ENCODE measurements at regions not wholly inside any gene's neighbourhood (a gene's known extent, or its start where the extent isn't known, plus 50 kb on each side); places are given as distances from the start of the nearest gene placed in this dataset.
A peak's percentile ranks its signal among the peaks of the same experiment; 100 is the strongest.
"Not testable (repeated sequence)": the region's sequence is repeated elsewhere in the genome, so short reads cannot be mapped to it uniquely, and the experiment has no call there.

DNA sequence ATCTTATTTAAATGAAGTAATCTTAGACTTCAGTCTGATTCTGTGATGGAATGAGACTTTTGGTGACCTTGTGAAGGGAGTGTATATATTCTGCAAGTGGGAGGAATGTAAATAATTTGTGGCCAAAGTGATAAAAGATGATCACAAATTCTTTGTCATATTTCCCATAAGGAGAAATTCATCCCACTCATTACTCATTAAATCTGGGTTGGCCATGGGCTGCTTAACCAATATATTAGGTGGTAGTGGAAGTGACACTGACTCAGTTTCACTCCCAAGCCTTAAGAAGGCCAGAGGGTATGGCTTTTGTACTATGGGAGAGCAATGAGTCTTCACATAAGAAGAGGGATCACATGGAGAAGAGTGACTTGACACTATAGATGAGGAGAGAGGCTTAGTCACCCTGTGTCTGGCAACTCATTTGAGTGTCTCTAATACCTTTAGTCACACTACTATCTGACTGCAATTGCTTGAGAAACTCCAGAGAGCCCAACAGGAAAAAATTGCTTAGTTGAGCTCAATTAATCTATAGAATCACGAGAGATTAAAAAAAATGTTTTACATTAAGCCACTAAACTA, 408.2 kb upstream of the PITX2 start:
- no peak for DNase-seq (ENCODE audit: low spot score)

DNA sequence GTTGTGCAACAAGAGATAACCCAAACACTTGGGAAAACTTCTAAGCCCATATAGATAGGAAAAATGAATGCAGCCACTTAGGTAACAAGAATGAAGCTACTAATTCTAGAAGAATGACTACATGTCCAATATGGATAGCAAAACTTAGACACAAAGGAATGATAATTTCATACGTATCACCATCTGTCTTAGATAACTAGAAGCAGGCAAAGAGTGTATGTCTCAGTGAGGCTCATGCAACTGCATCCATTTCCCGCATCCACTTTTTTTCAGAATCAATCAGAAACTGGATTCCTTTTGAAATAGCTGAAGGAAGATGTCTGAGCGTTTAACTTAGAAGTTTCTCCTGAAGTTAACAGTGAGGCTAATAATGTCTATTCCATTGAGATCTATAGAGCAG, 408.7 kb upstream of the PITX2 start:
- no peak for DNase-seq (ENCODE audit: low spot score)

- DNase-seq (ENCODE audit: low spot score), result no peak
These were observed 414.9 kb upstream of the PITX2 start for GRCh38 chr4:111037591-111038360.

- no peak for DNase-seq (ENCODE audit: low spot score)
These were observed 418.0 kb upstream of the PITX2 start for GRCh38 chr4:111040904-111041303.

GRCh38 chr4:111043286-111043685, 420.4 kb upstream of the PITX2 start:
- DNase-seq (ENCODE audit: low spot score), result no peak

- DNase-seq (ENCODE audit: low spot score), result peak; percentile 36
These were observed 423.1 kb upstream of the PITX2 start for GRCh38 chr4:111045992-111046391.

DNA sequence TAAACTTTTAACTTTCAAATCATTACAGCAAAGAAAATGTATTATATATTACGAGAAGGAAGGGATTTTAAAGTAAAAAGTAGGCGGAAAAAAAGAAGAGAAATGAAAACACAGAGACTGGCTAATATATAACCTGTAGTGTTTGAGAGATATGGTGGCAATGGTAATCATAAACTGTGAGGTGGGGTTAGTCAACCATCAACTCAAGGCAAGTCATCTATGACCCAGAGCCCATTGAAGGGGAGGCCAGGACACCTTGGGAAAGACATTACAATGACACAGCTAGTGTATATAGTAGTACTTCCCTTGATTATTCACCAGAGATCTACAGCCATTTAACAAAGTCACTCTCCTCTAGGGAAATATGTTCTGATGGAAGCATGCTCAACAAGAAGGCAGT, 423.9 kb upstream of the PITX2 start:
- DNase-seq (ENCODE audit: low spot score), result no peak

GRCh38 chr4:111048316-111048715, 425.4 kb upstream of the PITX2 start:
- DNase-seq (ENCODE audit: low spot score), result no peak

DNA sequence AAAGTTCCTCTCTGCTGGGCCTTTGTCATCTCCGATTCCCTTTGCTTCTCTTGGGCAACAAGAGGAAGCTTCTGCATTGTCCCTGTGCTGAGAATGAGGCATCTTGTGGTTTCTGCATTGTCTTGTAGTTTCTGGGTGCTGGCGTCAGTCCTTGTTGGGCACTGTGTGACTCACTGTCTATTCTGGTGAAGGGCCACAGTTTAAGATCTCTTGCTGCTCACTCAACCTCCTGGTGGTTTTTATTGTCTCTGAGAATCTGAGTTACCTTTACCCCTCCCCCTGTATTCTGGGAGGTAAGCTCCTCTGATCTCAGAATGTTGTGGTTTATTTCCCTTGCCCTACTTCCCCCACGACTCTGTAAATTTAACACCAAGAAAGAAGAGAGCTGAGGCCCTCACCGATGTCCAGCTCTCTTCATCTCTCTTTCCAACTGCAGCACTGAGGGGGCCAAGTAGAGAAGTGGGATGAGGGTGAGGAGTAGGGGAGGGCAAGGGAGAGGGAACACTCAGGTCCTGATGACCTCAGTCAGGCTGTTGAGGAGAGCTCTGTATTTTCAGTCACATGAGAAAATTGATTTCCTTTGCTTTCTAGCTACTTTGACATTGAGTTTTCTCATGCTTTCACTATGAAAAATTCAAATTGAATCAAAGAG, 441.6 kb upstream of the PITX2 start:
- DNase-seq (ENCODE audit: low spot score), result no peak

DNA sequence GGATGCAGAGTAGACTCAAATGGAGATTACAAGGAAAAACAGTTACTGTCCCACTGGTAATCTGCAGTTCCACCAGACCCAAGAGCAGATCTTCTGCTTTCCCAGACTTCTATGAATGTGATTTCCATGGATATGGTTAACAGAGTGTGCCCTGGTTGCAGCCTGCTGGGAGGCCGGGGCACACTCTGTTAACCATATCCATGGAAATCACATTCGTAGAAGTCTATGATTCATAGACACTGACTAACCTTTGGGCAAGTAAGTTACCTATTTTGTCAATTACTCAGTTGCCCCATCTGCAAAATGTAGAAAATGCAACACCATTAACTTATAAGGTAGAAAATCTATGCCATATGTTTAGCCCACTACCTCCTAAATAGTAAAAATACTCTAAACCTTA, 443.1 kb upstream of the PITX2 start:
- no peak for DNase-seq (ENCODE audit: low spot score)

DNA sequence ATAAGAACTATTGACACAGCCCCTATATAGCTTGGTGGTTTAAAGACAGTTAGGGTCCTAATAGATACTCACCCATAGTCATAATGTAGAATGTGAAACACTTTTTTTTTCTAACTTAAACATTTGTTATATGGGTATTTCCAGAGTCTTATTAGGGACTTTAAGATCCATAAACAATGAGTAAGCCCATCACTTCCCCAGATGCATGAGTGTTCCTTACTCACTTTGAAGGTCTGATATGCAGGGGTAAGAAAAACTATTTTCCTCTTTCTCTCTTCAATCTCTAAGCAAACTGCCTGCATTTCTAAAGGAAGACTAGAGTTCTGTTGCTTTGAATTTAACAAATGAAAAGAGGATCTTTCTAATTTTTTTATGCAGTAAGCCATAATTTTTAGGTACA, 443.6 kb upstream of the PITX2 start:
- no peak for DNase-seq (ENCODE audit: low spot score)

DNA sequence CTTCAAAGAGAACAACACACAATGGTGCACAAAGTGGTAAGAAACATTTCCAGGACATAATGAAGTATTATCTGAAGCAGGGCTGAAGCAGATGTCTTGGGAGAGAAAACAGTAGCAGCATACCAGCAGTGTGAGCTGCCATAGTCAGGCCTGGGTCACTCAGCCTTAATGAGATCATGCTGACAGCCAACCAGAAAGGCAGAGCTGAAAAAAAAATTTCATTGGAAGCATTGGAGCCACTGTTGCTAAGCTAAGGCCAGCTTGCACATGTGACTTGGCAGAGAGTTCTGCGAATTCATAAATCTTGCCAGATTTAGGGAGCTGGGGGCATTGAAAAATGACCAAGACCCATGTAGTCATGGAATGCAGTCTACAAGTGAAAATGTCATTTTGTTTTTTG, 444.0 kb upstream of the PITX2 start:
- DNase-seq (ENCODE audit: low spot score), result no peak

- DNase-seq (ENCODE audit: low spot score), result no peak
These were observed 446.0 kb upstream of the PITX2 start for GRCh38 chr4:111068883-111069282.

DNA sequence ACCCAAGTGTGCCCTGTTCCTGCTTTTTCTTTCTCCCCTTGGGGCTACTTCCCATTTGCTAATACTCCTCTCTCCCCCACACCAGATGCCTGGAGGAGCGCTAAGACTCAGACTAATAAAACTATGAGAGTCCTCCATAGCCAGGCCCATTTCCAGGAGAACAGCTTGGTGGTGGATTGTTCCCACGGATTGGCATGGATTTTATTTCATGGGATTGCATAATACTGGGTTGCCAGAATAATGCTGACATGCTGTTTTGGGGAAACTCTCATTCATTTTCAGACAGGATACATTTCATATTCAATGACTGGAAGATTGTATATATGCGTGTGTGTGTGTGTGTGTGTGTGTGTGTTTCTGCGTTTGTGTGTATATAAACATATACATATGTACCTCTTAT, 447.5 kb upstream of the PITX2 start:
- no peak for DNase-seq (ENCODE audit: low spot score)

DNA sequence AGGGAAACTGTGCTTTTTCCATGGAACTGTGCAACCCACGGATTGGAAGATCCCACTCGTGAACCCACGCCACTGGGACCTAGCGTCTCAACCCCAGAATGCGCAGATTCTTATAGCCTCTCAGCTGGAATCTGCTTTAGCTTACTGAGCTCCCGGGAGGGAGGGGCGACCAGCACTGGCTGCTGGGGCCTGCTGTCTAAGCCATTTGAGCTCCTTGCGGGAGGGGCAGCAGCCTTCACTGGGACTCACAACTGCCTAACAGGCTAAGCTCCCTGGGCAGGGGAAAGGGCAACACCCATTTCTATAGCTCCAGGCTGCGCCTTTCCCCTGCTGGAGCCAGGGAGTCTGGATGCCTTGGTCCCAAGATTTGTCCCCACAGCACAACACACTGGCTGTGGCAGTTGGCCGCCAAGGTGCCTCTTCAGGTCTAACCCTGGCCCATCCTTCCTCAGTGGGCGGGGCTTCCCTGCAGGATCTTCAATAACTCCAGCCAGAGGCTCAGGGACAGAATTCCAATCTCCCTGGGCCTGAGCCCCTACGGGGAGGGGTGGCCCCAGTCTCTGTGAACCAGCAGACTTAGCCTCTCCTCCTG, 451.7 kb upstream of the PITX2 start:
- DNase-seq (ENCODE audit: low spot score), result no peak

DNA sequence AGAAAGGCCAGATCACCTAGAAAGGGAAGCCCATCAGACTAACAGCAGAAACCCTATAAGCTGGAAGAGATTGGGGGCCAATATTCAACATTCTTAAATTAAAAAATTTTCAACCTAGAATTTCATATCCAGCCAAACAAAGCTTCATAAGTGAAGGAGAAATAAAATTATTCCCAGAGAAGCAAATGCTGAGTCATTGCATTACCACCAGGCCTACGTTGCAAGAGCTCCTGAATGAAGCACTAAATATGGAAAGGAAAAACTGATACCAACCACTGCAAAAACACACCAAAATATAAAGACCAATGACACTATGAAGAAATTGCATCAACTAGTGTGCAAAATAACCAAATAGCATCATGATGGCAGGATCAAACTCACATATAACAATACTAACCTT, 453.4 kb upstream of the PITX2 start:
- not testable (repeated sequence) for DNase-seq (ENCODE audit: low spot score)

DNA sequence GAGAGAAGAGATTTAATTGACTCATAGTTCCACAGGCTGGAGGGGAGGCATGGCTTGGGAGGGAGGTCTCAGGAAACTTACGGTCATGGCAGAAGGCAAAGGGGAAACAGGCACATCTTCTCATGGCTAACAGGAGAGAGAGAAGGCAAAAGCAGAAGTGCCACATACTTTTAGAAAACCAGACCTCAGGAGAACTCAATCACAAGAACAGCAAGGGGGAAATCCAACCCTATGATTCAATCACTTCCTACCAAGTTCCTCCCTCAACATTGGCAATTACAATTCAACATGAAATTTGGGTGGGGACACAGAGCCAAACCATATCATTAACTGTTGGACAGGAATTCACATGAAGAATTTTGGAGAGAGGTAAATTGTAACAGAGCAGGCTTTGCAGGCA, 485.3 kb upstream of the PITX2 start:
- no peak for DNase-seq (ENCODE audit: low spot score)

DNA sequence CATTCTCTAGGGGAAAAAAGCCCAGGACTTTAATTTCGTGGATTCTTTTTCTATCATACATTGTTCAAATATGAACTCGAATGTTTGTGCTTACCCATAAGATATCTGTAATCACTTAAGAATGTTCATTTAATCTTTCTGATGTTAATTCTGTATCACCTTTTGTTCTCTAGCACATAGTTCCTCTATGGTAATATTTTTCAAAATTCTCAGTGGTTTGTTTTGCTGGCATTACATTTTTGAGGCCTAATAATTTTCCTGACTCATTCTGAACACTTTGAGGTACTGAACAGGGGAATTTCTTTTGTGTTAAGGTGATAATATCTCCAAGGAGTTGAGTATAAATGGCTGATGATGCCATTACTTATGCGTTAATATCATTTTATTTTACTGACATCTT, 490.7 kb upstream of the PITX2 start:
- DNase-seq (ENCODE audit: low spot score), result no peak

- DNase-seq (ENCODE audit: low spot score), result no peak
These were observed 493.0 kb upstream of the PITX2 start for GRCh38 chr4:111115881-111116280.

DNA sequence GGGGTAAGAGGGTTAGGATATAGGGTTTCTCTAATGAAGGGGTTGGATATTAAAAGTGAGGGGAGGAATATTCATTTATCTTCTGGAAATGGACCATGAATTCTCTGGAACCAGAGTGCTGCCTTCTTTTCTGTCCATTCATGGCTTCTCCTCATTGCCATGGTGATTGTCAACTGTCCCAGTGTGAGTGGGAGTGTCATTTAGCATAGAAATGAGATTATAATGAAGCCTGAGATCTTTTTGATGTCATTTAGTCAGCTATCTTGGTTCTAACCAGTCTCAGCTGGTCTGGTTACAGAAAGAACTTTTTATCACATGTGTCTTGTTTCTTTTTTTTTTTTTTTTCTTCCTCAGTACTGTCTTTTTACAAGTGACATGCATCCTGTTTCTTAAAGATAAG, 497.3 kb upstream of the PITX2 start:
- no peak for DNase-seq (ENCODE audit: low spot score)

- no peak for DNase-seq (ENCODE audit: low spot score)
These were observed 503.5 kb upstream of the PITX2 start for GRCh38 chr4:111126340-111126739.

DNA sequence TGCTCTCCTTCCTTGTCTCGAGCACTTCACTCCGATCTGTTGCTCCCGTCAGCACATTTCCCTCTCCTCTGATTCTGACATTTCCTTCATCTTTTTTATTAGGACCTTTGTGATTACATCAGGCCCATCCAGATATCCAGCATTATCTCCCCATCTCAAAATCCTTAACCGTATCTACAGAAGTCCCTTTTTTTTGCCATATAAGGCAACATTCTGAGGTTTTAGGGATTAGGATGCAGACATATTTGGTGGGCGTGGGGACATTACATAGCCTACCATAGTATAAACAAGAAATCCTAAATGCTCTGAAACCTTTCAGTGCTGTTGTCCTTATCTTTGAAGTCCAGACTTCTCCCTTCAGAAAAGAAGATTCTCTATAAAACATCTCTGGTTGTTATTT, 505.0 kb upstream of the PITX2 start:
- no peak for DNase-seq (ENCODE audit: low spot score)

DNA sequence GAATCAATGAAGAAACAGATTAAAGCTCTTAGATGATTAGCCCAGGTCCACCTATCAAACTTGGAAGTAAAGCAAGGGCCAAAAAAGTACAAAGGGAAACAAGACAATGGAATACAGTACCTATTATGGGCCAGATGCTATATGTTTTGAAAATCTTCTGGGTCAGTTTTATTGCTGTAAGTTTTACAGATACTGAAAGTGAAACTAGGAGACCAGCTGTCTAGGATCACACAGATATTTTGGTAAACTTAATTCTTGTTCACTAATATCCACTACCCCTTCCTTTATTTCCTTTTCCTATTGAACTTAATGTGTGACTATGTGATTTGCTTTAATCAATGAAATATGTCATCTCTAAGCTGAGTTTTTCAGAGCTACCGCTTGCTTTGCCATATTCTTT, 505.4 kb upstream of the PITX2 start:
- DNase-seq (ENCODE audit: low spot score), result no peak
